Gastrocnemius medialis (tissue), 4 donors: ENCODE measurements at regions not wholly inside any gene's neighbourhood (a gene's known extent, or its start where the extent isn't known, plus 50 kb on each side); places are given as distances from the start of the nearest gene placed in this dataset.

Experiments used
- POLR2A ChIP-seq, 2 donors: fragments of 450-650 bp; IDR thresholded peaks; one replicate each; pipeline ENCODE4 v1.6.1; 2017; ENCODE audit warnings: antibody characterized with exemption in 2 of 2, mild to moderate bottlenecking in 2 of 2, moderate library complexity in 2 of 2
- TF ChIP-seq, protein P1 (sequence below), 5 experiments: fragments of 450-650 bp in 3 of 5; fragments of 200-600 bp in 2 of 5; sonication (generic) in 2 of 5; IDR thresholded peaks in 4 of 5; conservative IDR thresholded peaks in 1 of 5; 1 replicate in 4 of 5; 2 replicates in 1 of 5; pipeline ENCODE4 v1.5.1; 2016 to 2019; ENCODE audit warnings: antibody characterized with exemption in 5 of 5, mild to moderate bottlenecking in 3 of 5, moderate library complexity in 3 of 5

DNA sequence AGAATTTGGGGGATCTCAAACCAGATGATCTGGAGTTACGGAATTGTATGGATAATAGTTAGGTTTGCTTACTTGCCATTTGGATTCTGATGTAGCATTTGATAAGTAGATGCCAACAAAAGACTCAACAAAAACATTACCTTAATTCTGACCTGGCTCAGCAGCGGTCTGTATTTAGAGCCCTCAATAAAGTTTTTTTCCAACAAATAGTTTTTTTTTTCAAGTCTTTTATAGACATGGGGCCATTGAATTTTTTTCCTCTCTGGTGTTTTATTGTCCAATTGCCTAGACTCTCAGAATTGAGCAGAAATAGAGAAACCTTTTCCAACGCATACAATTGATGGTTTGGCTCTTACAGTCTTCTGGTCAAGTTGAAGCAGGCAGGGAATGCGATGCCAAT lies 192.8 kb upstream of the GAS1 start:
- TF ChIP-seq, protein P1, sequence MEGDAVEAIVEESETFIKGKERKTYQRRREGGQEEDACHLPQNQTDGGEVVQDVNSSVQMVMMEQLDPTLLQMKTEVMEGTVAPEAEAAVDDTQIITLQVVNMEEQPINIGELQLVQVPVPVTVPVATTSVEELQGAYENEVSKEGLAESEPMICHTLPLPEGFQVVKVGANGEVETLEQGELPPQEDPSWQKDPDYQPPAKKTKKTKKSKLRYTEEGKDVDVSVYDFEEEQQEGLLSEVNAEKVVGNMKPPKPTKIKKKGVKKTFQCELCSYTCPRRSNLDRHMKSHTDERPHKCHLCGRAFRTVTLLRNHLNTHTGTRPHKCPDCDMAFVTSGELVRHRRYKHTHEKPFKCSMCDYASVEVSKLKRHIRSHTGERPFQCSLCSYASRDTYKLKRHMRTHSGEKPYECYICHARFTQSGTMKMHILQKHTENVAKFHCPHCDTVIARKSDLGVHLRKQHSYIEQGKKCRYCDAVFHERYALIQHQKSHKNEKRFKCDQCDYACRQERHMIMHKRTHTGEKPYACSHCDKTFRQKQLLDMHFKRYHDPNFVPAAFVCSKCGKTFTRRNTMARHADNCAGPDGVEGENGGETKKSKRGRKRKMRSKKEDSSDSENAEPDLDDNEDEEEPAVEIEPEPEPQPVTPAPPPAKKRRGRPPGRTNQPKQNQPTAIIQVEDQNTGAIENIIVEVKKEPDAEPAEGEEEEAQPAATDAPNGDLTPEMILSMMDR (IDR thresholded peaks at IDR 0.05 in 4 of 5, conservative IDR thresholded peaks at IDR 0.05 in 1 of 5) = no peak
- no peak for TF ChIP-seq POLR2A (IDR thresholded peaks at IDR 0.05)
